GM12878 (cell line): ENCODE measurements at regions not wholly inside any gene's neighbourhood (a gene's known extent, or its start where the extent isn't known, plus 50 kb on each side); places are given as distances from the start of the nearest gene placed in this dataset.

Source experiments
- ATAC-seq: fragments of 200-7000 bp; cut with Tn5 transposase; 3 replicates; pipeline ENCODE4 v1.9.1; 2020; ENCODE audit warnings: mild to moderate bottlenecking, moderate library complexity
- BruUV-seq: library from RNA; stranded (reverse); fragments of 400-500 nt; replicated peaks from 2 replicates; lab custom pipeline; 2021; lab: Mats Ljungman, UMichigan
- CTCF ChIA-PET: fragments of 300-600 bp; sonication (Branson Sonifier 250); formaldehyde crosslinking; extraction: SDS; loops from one replicate; lab custom pipeline; 2021; ENCODE audit warnings: inconsistent platforms; lab: Yijun Ruan, JAX
- POLR2A ChIA-PET: fragments of 350-600 bp; formaldehyde crosslinking; extraction: SDS; loops from one replicate; lab custom pipeline; 2021; ENCODE audit warnings: inconsistent platforms; lab: Charles Lee
- RAD21 ChIA-PET: fragments of 300-600 bp; sonication (Branson Sonifier 250); formaldehyde crosslinking; loops from one replicate; lab custom pipeline; 2023; ENCODE audit warnings: antibody characterized with exemption; ENCODE audit not compliant: unreplicated experiment; lab: Charles Lee
- SMC1A ChIA-PET: fragments of 300-600 bp; sonication (Branson Sonifier 250); formaldehyde crosslinking; loops from one replicate; lab custom pipeline; 2023; ENCODE audit not compliant: unreplicated experiment, uncharacterized antibody; lab: Charles Lee
- DNase-seq: peaks from one replicate; pipeline ENCODE4 v3.0.0-alpha.2; 2011; ENCODE audit warnings: low read depth, low spot score
- FAIRE-seq: peaks from 3 replicates; lab custom pipeline; 2011; peaks lifted over from hg19 to GRCh38; lab: Jason Lieb, UNC
- H2AFZ ChIP-seq: 2 replicates; pipeline ENCODE4 v1.6.0; 2011; ENCODE audit warnings: low read depth, low read length, control low read depth; ENCODE audit not compliant: control insufficient read depth
- H3K27ac ChIP-seq: 2 replicates; pipeline ENCODE4 v1.5.1; 2011; ENCODE audit warnings: control low read depth; ENCODE audit not compliant: control insufficient read depth, insufficient read depth
- H3K27me3 ChIP-seq, 2 experiments: replicated peaks in 1 of 2; 2 replicates each; pipeline versions ENCODE4 v1.6.0 to v1.6.1; 2011; ENCODE audit warnings: low read length in 1 of 2; ENCODE audit not compliant: control insufficient read depth in 2 of 2, insufficient read depth in 2 of 2
- H3K36me3 ChIP-seq, 2 experiments: 2 replicates each; pipeline ENCODE4 v1.5.1; 2011; ENCODE audit warnings: low read length in 1 of 2; ENCODE audit not compliant: control insufficient read depth in 2 of 2, insufficient read depth in 2 of 2
- H3K4me1 ChIP-seq: 2 replicates; pipeline ENCODE4 v1.6.1; 2011; ENCODE audit warnings: mild to moderate bottlenecking, low read length, moderate library complexity, mixed read lengths; ENCODE audit not compliant: control insufficient read depth, insufficient read depth
- H3K4me2 ChIP-seq: 2 replicates; pipeline ENCODE4 v1.6.0; 2011; ENCODE audit warnings: control low read depth; ENCODE audit not compliant: control insufficient read depth, insufficient read depth
- H3K4me3 ChIP-seq: fragments of 200-600 bp; sonication (generic); 2 replicates; pipeline ENCODE4 v1.5.1; 2016
- H3K79me2 ChIP-seq: 2 replicates; pipeline ENCODE4 v1.6.0; 2011; ENCODE audit warnings: low read length; ENCODE audit not compliant: control insufficient read depth, insufficient read depth
- H3K9ac ChIP-seq: 2 replicates; pipeline ENCODE4 v1.8.0; 2011; ENCODE audit warnings: low read length, control low read depth, mixed read lengths; ENCODE audit not compliant: control insufficient read depth, insufficient read depth
- H3K9me3 ChIP-seq: replicated peaks from 3 replicates; pipeline ENCODE4 v1.5.1; 2011; ENCODE audit warnings: mild to moderate bottlenecking, low read length; ENCODE audit not compliant: control insufficient read depth, insufficient read depth
- H4K20me1 ChIP-seq: 2 replicates; pipeline ENCODE4 v1.6.0; 2011; ENCODE audit not compliant: control insufficient read depth, insufficient read depth
- BACH1 ChIP-seq: fragments of 450-650 bp; IDR thresholded peaks from 2 replicates; pipeline ENCODE4 v1.6.1; 2017; ENCODE audit warnings: mild to moderate bottlenecking, borderline replicate concordance
- CBFB ChIP-seq: IDR thresholded peaks from 2 replicates; pipeline ENCODE4 v1.6.1; 2016; ENCODE audit warnings: antibody characterized with exemption, low read depth
- CHD2 ChIP-seq: IDR thresholded peaks from 2 replicates; pipeline ENCODE4 v1.6.1; 2011; ENCODE audit warnings: low read depth, low read length, improper control_type of control experiment, borderline replicate concordance
- CHD4 ChIP-seq: fragments of 200-600 bp; sonication (generic); IDR thresholded peaks from 2 replicates; pipeline ENCODE4 v1.6.1; 2016; ENCODE audit warnings: mild to moderate bottlenecking
- ESRRA ChIP-seq: IDR thresholded peaks from 2 replicates; pipeline ENCODE4 v1.6.1; 2012; ENCODE audit warnings: mild to moderate bottlenecking, low read length, improper control_type of control experiment
- FOS ChIP-seq: IDR thresholded peaks from 3 replicates; pipeline ENCODE4 v1.6.1; 2011; ENCODE audit warnings: borderline replicate concordance; ENCODE audit not compliant: insufficient read length; ENCODE audit errors: extremely low read depth
- HCFC1 ChIP-seq: fragments of 150-350 bp; IDR thresholded peaks from 2 replicates; pipeline ENCODE4 v1.6.1; 2014; ENCODE audit warnings: low read length
- KAT2A ChIP-seq: conservative IDR thresholded peaks from 2 replicates; pipeline ENCODE4 v1.6.1; 2011; ENCODE audit warnings: low read depth, low read length; ENCODE audit not compliant: control insufficient read depth
- LARP7 ChIP-seq: fragments of 450-650 bp; IDR thresholded peaks from 2 replicates; pipeline ENCODE4 v1.6.1; 2017; ENCODE audit warnings: mild to moderate bottlenecking
- MEF2A ChIP-seq: IDR thresholded peaks from 2 replicates; pipeline ENCODE4 v1.6.1; 2011; ENCODE audit warnings: low read depth, mild to moderate bottlenecking, low read length, moderate library complexity; ENCODE audit not compliant: insufficient read depth
- PAX8 ChIP-seq: fragments of 450-650 bp; IDR thresholded peaks from 2 replicates; pipeline ENCODE4 v1.6.1; 2017; ENCODE audit warnings: mild to moderate bottlenecking, moderate library complexity
- POLR2AphosphoS5 ChIP-seq: IDR thresholded peaks from 2 replicates; pipeline ENCODE4 v1.6.1; 2011; ENCODE audit warnings: mild to moderate bottlenecking, low read length, inconsistent platforms
- SREBF1 ChIP-seq: IDR thresholded peaks from 2 replicates; pipeline ENCODE4 v1.6.1; 2012; ENCODE audit warnings: mild to moderate bottlenecking, low read length
- TBL1XR1 ChIP-seq: IDR thresholded peaks from 2 replicates; pipeline ENCODE4 v1.6.1; 2012; ENCODE audit warnings: low read depth, low read length, improper control_type of control experiment
- ZSCAN29 ChIP-seq: fragments of 450-650 bp; IDR thresholded peaks from 2 replicates; pipeline ENCODE4 v1.6.1; 2017; ENCODE audit warnings: mild to moderate bottlenecking, moderate library complexity
- WGBS: methylation state at CpG from one replicate; pipeline ENCODE4 v1.1.6; 2016; ENCODE audit warnings: low lambda C conversion rate; ENCODE audit not compliant: insufficient replicate concordance, insufficient coverage; ENCODE audit errors: missing lambda C conversion rate; 5-methylcytosine and 5-hydroxymethylcytosine counted together
- in situ Hi-C: fragments of 300-500 bp; cut with MboI; formaldehyde crosslinking; loops from 9 replicates; pipeline ENCODE4 v1.14.3; 2018; ENCODE audit warnings: mixed read lengths
- intact Hi-C: fragments of 100-400 bp; cut with micrococcal nuclease; formaldehyde crosslinking; loops from one replicate; pipeline ENCODE4 v1.14.2; 2022; ENCODE audit not compliant: unreplicated experiment
- TF ChIP-seq, protein P1 (sequence below): fragments of 450-650 bp; IDR thresholded peaks from 2 replicates; pipeline ENCODE4 v1.6.1; 2017; ENCODE audit warnings: borderline replicate concordance
- TF ChIP-seq, protein P2 (sequence below): fragments of 150-350 bp; IDR thresholded peaks from 2 replicates; pipeline ENCODE4 v1.6.1; 2014; ENCODE audit warnings: mild to moderate bottlenecking, low read depth, low read length

DNA sequence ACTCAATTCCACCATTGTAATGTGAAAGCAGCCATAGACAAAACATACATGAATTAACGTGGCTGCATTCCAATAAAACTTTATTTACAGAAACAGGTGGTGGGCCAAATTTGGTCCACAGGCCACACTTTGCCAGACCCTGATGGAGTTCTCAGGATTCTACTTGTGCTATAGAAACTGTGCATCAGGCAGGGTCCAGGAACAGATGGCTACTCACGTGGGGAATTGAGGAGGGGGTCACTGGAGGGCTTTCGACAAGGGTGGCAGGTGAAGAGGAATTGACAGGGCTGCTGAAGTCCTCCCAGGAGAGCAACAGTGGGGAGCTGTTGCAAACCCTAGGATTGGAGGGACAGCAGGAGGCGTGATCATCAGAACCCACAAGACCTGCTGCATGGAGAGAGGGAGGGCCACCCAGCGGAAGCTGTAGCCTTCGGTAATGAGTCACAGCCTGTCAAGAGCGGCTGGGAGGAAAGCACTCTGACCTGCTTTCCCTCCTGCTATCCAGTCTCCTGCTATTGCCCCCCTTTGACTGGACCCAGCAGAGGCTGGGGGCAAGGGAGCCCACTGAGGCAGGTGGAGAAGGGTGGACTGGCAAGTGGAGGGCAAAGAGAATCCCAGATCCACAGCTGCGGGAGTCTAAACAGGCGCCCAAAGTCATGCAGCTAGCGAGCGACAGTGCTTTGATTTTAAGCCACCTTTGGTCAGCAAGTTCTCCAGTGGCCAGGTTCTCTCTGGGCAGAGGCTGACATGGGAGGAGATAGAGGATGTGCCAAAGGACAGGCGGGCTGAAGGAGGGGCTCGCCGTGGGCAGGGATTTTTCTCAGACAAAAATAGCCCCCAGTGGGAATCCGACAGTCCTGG, 138.3 kb upstream of the SMIM23 start:
- Histone ChIP-seq H3K4me1 (no peaks in the 10 kb centered on the region), H3K9ac (no peak overlapping the region), H2AFZ (no peak overlapping the region), H4K20me1 (no peaks in the 10 kb centered on the region), H3K36me3 (no peaks in the 10 kb centered on the region), H3K27me3 (peaks cover 0 to 2% of the 10 kb centered on the region in 2 experiments; a peak in 2 of 4 replicates), H3K9me3 (no peaks in the 10 kb centered on the region), H3K4me2 (no peak overlapping the region), H3K27ac (no peak overlapping the region), H3K79me2 (no peaks in the 10 kb centered on the region), H3K4me3 (no peak overlapping the region)
- DNase-seq = no peak
- WGBS = 46% methylated on average over 15 of the region's 15 CpGs
- intact Hi-C loops = no loop called here
- BruUV-seq = no TSS peak
- ChIA-PET CTCF (interaction anchor here (0.5 to 1.0 kb wide), 3 partner anchors 12 to 1424 kb away, joined by 3 to 4 read pairs (median 3); no protein-coding TSS in a partner anchor), RAD21 (interaction anchor here (1.3 kb wide), 1 partner anchor 15 kb away, joined by 3 read pairs; no protein-coding TSS in a partner anchor), SMC1A (no interaction called here), POLR2A (no interaction called here)
- in situ Hi-C loops = no loop called here
- FAIRE-seq = no peak
- no peak for TF ChIP-seq CBFB
- TF ChIP-seq ESRRA = no peak
- TF ChIP-seq, protein P1, sequence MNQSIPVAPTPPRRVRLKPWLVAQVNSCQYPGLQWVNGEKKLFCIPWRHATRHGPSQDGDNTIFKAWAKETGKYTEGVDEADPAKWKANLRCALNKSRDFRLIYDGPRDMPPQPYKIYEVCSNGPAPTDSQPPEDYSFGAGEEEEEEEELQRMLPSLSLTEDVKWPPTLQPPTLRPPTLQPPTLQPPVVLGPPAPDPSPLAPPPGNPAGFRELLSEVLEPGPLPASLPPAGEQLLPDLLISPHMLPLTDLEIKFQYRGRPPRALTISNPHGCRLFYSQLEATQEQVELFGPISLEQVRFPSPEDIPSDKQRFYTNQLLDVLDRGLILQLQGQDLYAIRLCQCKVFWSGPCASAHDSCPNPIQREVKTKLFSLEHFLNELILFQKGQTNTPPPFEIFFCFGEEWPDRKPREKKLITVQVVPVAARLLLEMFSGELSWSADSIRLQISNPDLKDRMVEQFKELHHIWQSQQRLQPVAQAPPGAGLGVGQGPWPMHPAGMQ = no peak
- no peak for TF ChIP-seq TBL1XR1
- TF ChIP-seq POLR2AphosphoS5 = no peak
- TF ChIP-seq LARP7 = no peak
- no peak for TF ChIP-seq FOS
- TF ChIP-seq, protein P2, sequence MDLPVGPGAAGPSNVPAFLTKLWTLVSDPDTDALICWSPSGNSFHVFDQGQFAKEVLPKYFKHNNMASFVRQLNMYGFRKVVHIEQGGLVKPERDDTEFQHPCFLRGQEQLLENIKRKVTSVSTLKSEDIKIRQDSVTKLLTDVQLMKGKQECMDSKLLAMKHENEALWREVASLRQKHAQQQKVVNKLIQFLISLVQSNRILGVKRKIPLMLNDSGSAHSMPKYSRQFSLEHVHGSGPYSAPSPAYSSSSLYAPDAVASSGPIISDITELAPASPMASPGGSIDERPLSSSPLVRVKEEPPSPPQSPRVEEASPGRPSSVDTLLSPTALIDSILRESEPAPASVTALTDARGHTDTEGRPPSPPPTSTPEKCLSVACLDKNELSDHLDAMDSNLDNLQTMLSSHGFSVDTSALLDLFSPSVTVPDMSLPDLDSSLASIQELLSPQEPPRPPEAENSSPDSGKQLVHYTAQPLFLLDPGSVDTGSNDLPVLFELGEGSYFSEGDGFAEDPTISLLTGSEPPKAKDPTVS = no peak
- TF ChIP-seq KAT2A = no peak
- no peak for TF ChIP-seq PAX8
- no peak for TF ChIP-seq MEF2A
- TF ChIP-seq ZSCAN29 = no peak
- TF ChIP-seq BACH1 = no peak
- TF ChIP-seq HCFC1 = no peak
- no peak for TF ChIP-seq CHD2
- TF ChIP-seq CHD4 = no peak
- no peak for TF ChIP-seq SREBF1
- ATAC-seq = no peak
